IPS-20b (cell line): ENCODE measurements at regions not wholly inside any gene's neighbourhood (a gene's known extent, or its start where the extent isn't known, plus 50 kb on each side); places are given as distances from the start of the nearest gene placed in this dataset.
"Not testable (repeated sequence)": the region's sequence is repeated elsewhere in the genome, so short reads cannot be mapped to it uniquely, and the experiment has no call there.

Source experiments
- H3K27ac ChIP-seq: one replicate; pipeline ENCODE4 v1.5.1; 2013; ENCODE audit warnings: low read length
- H3K27me3 ChIP-seq: 2 replicates; pipeline ENCODE4 v1.6.1; 2013; ENCODE audit warnings: mild to moderate bottlenecking, low read length, inconsistent platforms; ENCODE audit not compliant: insufficient read depth
- H3K36me3 ChIP-seq: 2 replicates; pipeline ENCODE4 v1.6.1; 2013; ENCODE audit warnings: low read depth, mild to moderate bottlenecking, inconsistent platforms, low read length, moderate library complexity; ENCODE audit not compliant: insufficient read depth
- H3K4me1 ChIP-seq: 2 replicates; pipeline ENCODE4 v1.6.1; 2013; ENCODE audit warnings: mild to moderate bottlenecking, control low read depth, inconsistent platforms, low read length, moderate library complexity; ENCODE audit not compliant: insufficient read depth
- H3K4me3 ChIP-seq: 2 replicates; pipeline ENCODE4 v1.5.1; 2013; ENCODE audit warnings: mild to moderate bottlenecking, low read length, inconsistent platforms
- H3K9ac ChIP-seq: 2 replicates; pipeline ENCODE4 v1.6.1; 2013; ENCODE audit warnings: low read depth, mild to moderate bottlenecking, inconsistent platforms, low read length, moderate library complexity
- H3K9me3 ChIP-seq: 2 replicates; pipeline ENCODE4 v1.6.1; 2013; ENCODE audit warnings: mild to moderate bottlenecking, low read depth, low read length, inconsistent platforms; ENCODE audit not compliant: insufficient read depth

GRCh38 chr6:23665911-23666310 is 460.1 kb upstream of the NRSN1 start:
- not testable (repeated sequence) for H3K36me3 ChIP-seq, H3K9ac ChIP-seq, H3K4me1 ChIP-seq, H3K27me3 ChIP-seq, H3K4me3 ChIP-seq, H3K27ac ChIP-seq, H3K9me3 ChIP-seq

GRCh38 chr6:23672737-23673136 is 453.3 kb upstream of the NRSN1 start:
- H3K9me3 ChIP-seq = peaks cover 31% of the 10 kb centered on the region
- H3K4me1 ChIP-seq = no peaks in the 10 kb centered on the region
- H3K27ac ChIP-seq = no peak overlapping the region
- no peaks in the 10 kb centered on the region for H3K27me3 ChIP-seq
- no peaks in the 10 kb centered on the region for H3K36me3 ChIP-seq
- H3K9ac ChIP-seq = no peak overlapping the region
- no peak overlapping the region for H3K4me3 ChIP-seq

GRCh38 chr6:23678626-23679025 is 447.4 kb upstream of the NRSN1 start:
- H3K4me3 ChIP-seq = no peak overlapping the region
- no peak overlapping the region for H3K27ac ChIP-seq
- peaks cover 2% of the 10 kb centered on the region; the same call in 1 of the 2 replicates for H3K9me3 ChIP-seq
- H3K9ac ChIP-seq = no peak overlapping the region
- no peaks in the 10 kb centered on the region for H3K27me3 ChIP-seq
- H3K36me3 ChIP-seq = no peaks in the 10 kb centered on the region
- no peaks in the 10 kb centered on the region for H3K4me1 ChIP-seq

- Histone ChIP-seq H3K36me3 (no peaks in the 10 kb centered on the region), H3K27ac (no peak overlapping the region), H3K4me3 (no peak overlapping the region), H3K9me3 (no peaks in the 10 kb centered on the region), H3K9ac (no peak overlapping the region), H3K27me3 (no peaks in the 10 kb centered on the region), H3K4me1 (no peaks in the 10 kb centered on the region)
Observed at GRCh38 chr6:23681743-23682142, 444.3 kb upstream of the NRSN1 start.

- Histone ChIP-seq H3K27ac (no peak overlapping the region), H3K9me3 (no peaks in the 10 kb centered on the region), H3K36me3 (no peaks in the 10 kb centered on the region), H3K4me3 (no peak overlapping the region), H3K9ac (no peak overlapping the region), H3K4me1 (no peaks in the 10 kb centered on the region), H3K27me3 (no peaks in the 10 kb centered on the region)
Observed at GRCh38 chr6:23688650-23689049, 437.4 kb upstream of the NRSN1 start.

- H3K36me3 ChIP-seq = no peaks in the 10 kb centered on the region
- no peak overlapping the region for H3K27ac ChIP-seq
- H3K27me3 ChIP-seq = no peaks in the 10 kb centered on the region
- H3K4me1 ChIP-seq = no peaks in the 10 kb centered on the region
- no peak overlapping the region for H3K9ac ChIP-seq
- H3K9me3 ChIP-seq = no peaks in the 10 kb centered on the region
- H3K4me3 ChIP-seq = no peak overlapping the region
Observed at GRCh38 chr6:23690453-23691049, 435.5 kb upstream of the NRSN1 start.

GRCh38 chr6:23692184-23692583 is 433.8 kb upstream of the NRSN1 start:
- H3K27me3 ChIP-seq = no peaks in the 10 kb centered on the region
- no peak overlapping the region for H3K4me3 ChIP-seq
- H3K9ac ChIP-seq = no peak overlapping the region
- no peaks in the 10 kb centered on the region for H3K4me1 ChIP-seq
- no peaks in the 10 kb centered on the region for H3K36me3 ChIP-seq
- H3K9me3 ChIP-seq = no peaks in the 10 kb centered on the region
- no peak overlapping the region for H3K27ac ChIP-seq

- no peak overlapping the region for H3K4me3 ChIP-seq
- H3K9ac ChIP-seq = no peak overlapping the region
- H3K27ac ChIP-seq = no peak overlapping the region
- no peaks in the 10 kb centered on the region for H3K9me3 ChIP-seq
- no peaks in the 10 kb centered on the region for H3K4me1 ChIP-seq
- no peaks in the 10 kb centered on the region for H3K27me3 ChIP-seq
- H3K36me3 ChIP-seq = no peaks in the 10 kb centered on the region
Observed at GRCh38 chr6:23696992-23697391, 429.0 kb upstream of the NRSN1 start.

GRCh38 chr6:23704479-23705052 is 421.4 kb upstream of the NRSN1 start:
- H3K27me3 ChIP-seq = no peaks in the 10 kb centered on the region
- H3K9me3 ChIP-seq = no peaks in the 10 kb centered on the region
- H3K9ac ChIP-seq = no peak overlapping the region
- H3K27ac ChIP-seq = no peak overlapping the region
- no peak overlapping the region for H3K4me3 ChIP-seq
- no peaks in the 10 kb centered on the region for H3K4me1 ChIP-seq
- H3K36me3 ChIP-seq = no peaks in the 10 kb centered on the region

- Histone ChIP-seq H3K9me3 (no peaks in the 10 kb centered on the region), H3K27ac (no peak overlapping the region), H3K27me3 (no peaks in the 10 kb centered on the region), H3K4me3 (no peak overlapping the region), H3K4me1 (no peaks in the 10 kb centered on the region), H3K36me3 (no peaks in the 10 kb centered on the region), H3K9ac (no peak overlapping the region)
Observed at GRCh38 chr6:23705697-23706096, 420.3 kb upstream of the NRSN1 start.

- H3K4me1 ChIP-seq = no peaks in the 10 kb centered on the region
- no peaks in the 10 kb centered on the region for H3K36me3 ChIP-seq
- no peaks in the 10 kb centered on the region for H3K27me3 ChIP-seq
- no peaks in the 10 kb centered on the region for H3K9me3 ChIP-seq
- H3K27ac ChIP-seq = no peak overlapping the region
- no peak overlapping the region for H3K9ac ChIP-seq
- no peak overlapping the region for H3K4me3 ChIP-seq
Observed at GRCh38 chr6:23712756-23713155, 413.3 kb upstream of the NRSN1 start.

GRCh38 chr6:23713211-23713610 is 412.8 kb upstream of the NRSN1 start:
- no peaks in the 10 kb centered on the region for H3K27me3 ChIP-seq
- H3K27ac ChIP-seq = no peak overlapping the region

More at GRCh38 chr6:23713211-23713610, 412.8 kb upstream of the NRSN1 start:
- Histone ChIP-seq H3K4me1 (no peaks in the 10 kb centered on the region), H3K36me3 (no peaks in the 10 kb centered on the region), H3K4me3 (no peak overlapping the region), H3K9ac (no peak overlapping the region), H3K9me3 (no peaks in the 10 kb centered on the region)
